Stimulated activated CD4-positive, alpha-beta T cell treated with anti-CD3 and anti-CD28 coated beads, TNF-alpha, amount 100 ng/mL, for 4 hours (primary cell): ENCODE measurements at regions not wholly inside any gene's neighbourhood (a gene's known extent, or its start where the extent isn't known, plus 50 kb on each side); places are given as distances from the start of the nearest gene placed in this dataset.

Experiments
- DNase-seq, 3 experiments: peaks; one replicate each; pipeline ENCODE4 v3.0.0-alpha.2; 2020; ENCODE audit warnings: low read depth in 3 of 3

DNA sequence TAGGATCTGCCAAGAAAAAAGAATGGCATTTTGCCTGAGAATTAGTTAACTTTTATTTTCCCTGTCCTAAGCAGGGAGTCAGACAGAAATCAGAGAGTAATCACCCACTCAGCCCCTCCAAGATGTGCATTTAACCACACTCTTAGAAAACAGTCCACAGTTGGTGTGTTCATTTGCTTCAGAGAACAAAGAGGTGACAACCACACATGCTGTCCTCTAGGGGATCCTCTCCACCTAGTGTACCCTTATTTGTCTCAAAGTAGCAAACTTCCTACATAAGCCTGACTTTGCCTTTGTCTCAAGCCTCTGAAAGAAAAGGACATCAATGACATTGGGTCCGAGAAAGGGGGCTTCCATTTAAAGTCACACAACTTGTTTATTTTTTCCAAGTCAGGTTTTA is 107.0 kb upstream of the RFC3 start:
- no peak for DNase-seq

DNA sequence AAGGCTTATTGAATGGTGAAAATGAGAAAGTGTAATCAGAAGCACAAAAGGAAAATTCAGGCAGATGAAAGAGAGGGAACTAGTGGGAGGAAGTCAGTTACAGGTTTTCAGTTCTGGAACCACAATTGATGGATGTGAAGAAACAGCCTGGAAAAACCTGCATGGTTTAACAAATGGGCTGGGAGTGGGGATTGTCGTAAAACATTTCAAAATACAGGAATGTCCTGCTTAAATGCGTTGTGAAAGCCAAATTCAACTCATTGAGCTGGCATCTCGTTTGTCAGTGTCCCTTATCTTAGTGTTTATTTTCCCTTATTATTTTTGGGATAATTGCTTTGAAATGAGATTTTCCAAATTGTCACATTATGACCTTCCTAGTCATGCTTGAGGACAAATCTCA is 106.5 kb upstream of the RFC3 start:
- no peak for DNase-seq

DNA sequence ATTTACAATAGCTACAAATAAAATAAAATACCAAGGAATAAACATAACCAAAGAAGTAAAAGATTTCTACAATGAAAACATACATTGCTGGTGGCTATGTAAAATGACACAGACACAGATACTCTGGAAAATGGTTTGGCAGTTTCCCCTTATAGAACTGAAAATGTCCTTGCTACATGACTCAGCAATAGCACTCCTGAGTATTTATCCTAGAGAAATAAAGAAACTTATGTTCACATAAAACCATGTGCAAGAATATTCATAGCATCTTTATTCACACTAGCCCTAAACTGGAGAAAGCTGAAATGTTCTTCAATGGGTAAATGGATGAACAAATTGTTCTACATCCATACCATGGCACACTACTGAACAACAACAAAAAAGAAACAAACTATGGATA is 100.2 kb upstream of the RFC3 start:
- DNase-seq, result no peak

DNA sequence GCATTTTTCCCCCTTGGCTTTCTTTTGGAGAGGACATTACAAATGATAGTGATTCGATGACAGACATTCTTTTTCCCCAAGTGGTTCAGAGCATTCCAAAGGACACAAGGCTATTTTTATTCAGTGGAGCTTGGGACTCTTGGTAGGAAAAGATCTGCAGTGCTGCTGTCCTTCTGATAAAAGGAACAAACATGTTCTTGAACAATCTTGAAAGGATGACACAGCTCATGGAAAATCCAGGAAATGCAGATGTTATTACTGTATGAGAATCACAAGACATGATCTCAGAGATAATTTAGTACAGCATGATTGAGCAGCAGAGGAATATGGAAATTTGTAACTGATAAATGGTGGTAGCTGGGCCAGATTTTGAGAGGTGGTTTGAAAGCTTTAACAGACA is 96.2 kb upstream of the RFC3 start:
- DNase-seq, result no peak

DNA sequence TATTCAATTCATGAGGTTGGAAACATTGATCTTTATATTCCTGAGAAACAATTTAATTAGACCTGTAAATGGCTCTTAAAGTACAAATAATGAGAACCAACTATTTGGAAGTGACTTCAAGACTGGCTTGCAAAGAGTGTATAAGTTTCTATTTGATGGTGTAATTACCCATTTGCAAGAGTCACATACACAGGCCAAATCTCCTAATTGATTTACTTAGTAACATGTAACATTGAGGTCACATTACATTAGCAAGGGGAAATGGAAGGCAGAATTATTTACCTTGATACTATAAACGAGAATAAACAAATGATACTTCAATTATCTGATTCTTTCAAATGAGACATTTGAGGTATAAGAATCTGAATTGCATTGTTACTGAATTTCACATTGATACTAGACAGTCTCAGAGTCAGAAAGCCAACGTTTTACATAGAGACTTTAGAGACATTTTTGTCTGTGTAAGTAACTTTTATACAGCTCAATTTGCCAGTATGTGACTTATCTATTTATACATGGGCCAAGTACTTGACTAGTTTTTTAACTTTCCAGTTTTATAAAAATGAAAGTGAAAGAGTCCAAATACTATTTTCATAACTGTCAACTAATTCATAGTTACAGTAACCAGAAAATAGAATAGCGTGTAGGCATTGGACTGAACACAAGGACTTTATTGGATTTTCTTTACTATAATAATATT is 95.6 kb upstream of the RFC3 start:
- DNase-seq, result no peak

DNA sequence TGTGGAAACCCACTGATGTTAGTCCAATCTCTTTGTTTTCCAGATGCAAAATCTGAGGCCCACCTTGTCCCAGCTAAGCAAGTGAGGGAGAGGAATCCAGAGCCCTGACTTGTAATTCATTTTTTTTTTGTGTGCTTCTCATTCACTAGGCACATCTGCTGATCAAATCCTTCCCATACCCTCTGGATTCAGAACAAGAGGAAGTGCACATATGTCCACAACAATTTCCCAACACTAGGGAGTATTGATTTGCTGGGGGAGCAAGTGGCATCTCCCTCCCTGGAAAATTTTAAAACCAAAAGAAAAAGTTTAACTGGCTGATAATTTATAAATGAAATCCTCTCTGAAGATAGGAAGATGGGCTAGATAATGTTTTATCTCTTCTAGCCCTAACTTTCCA is 94.6 kb upstream of the RFC3 start:
- DNase-seq, result no peak

DNA sequence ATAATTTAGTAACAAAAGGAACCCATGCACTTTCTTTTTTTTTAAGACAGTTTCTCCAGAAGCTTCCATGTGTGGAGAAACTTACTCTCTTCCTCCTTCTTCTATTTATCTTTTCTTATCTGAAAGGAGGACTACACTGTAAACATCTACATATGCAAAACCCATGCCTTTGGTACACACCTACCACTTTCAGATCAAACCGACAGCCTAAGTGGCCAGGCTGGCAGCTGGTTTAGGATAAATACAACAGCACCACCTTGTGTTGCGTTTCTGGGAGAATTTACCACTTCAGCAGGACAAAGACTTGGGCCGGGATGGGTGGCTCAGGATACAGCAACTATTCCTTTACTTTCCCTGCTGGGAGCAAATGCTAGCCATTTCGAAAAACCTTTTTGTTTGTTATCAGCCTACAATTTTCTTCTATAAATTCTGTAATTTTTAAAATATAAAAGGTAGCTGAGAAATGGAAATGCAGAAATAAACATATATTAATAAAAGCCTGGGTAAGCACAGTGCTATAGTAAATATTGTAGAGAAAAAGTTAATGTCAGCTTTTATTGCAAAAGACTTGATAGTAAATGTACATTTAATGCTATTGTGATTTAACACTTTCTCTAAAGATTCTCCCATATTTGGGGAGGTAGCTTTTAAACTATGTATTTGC is 94.0 kb upstream of the RFC3 start:
- peak; percentile 5 to 45 (median 20) for DNase-seq

DNA sequence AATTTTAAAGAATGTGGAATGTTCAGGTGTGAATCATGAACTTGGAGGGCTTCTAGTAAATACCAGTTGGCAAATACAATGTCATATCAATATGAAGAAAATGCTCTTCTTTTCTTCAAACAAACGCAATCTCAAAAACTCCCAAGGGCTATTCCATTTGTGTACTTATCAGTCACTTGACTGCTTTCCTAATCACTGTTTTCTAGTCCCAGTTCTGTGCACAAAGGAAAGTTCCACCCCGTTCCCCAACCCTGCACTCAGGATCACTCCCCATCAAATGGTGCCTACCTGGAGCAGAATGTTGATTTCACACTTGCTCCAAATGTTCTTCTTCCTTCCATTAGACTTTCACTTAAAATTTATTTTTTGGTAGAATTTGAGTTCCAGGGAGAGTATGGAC is 92.6 kb upstream of the RFC3 start:
- DNase-seq, result no peak

DNA sequence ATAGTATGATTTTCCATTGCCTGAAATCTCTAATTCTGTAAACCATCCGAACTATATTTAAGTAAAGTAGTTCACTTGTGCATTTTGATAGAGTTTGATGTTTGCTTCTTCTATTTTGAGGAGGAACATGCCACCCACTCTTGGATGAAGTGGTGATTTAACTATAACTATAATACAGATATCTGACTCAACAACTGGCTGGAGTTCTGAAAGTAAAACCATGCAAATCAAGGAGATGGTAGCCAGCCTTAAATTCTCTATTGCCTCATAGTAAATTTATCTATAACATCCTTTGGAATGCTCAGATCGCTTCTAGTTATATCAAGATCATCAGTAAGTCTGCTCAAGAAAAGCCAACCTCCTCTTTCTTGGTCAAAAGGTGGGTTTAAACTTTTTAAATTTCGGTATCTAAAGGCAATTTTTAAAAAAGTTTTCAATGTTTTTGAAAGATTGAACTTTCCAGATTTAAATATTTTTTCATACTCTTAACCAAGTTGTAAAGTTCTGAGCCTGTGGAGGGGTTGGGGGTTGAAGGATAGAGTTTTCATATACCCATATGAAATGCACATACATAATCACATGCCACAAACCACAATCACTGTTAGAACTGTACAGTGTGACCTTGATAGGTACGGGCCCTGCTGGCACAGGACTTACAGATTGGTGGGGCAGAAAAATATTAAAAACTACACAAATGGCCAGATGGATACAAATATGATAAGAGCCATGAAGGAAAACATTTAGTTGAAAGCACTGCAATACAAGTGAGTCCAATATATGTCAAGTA is 90.5 kb upstream of the RFC3 start:
- no peak for DNase-seq

DNA sequence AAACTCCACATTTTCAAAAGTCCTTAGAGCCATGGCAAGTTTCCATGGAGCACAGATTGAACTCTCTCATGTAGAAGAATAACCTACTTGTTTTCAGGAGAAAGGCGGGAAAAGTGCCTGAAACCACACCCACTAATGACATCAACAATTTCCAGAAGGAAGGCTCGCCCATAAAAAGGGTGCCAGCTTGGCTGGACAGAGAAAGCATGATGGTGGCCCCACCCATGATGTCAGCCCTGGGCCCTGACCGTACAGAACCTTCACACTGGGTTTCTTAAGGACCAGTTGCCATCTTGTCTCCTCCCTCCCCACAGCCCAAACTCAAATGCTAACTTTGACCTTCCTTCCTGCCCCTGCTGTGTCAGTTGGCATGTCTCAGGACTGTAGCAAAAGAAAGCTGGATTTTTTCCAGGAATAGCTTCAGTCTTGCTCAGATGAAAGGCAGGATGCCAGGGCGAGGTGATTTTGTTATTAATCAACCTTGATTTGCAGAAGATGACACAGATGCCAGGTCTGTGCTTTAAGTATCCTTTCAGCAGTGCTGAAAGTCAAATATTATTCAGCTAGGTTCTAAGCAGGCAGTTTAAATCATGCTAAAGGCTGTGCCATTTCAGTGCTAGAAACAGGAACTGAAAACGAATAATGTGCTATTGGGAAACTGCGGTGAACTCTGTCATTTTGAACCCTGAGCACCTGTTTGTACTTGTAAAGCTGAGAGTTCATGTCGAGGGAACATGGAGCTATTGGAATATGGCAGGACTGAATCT is 89.5 kb upstream of the RFC3 start:
- no peak for DNase-seq

DNA sequence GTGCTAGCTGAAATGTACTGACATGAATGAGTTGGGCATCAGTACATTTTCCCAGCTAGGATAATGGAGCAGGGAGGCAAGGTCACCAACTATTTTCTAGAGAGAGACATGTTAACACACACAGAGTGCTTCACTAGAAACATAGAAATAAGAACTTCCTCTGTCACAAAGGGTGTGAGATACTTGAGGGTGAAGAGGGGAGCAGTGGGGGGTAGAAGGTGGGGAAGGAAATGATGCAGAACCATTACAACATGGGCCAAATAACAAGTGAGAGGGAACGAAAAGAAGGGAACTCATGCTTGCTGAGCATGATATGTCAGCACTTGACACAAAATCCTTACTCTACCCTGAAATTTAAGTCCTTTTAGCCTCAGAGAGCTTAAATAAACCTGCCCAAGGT is 87.8 kb upstream of the RFC3 start:
- no peak for DNase-seq

DNA sequence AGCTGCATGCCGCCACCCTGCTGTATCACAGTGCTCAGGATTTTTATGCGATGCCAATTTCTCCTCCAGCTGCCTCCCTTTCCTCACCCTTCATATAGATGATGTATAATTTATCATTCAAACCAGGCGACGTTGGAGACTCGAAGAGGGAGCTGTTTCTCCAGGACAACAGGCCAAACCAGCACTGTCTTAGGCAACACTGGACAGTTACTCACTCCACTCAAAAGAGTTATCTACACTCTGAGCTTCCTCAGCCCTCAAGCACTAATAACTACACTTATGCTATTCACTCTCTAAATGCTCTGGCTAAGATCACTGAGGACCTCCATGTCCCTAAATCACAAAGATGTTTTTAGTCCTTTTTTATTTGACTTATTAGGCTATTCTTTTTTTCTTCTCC is 87.3 kb upstream of the RFC3 start:
- no peak for DNase-seq

DNA sequence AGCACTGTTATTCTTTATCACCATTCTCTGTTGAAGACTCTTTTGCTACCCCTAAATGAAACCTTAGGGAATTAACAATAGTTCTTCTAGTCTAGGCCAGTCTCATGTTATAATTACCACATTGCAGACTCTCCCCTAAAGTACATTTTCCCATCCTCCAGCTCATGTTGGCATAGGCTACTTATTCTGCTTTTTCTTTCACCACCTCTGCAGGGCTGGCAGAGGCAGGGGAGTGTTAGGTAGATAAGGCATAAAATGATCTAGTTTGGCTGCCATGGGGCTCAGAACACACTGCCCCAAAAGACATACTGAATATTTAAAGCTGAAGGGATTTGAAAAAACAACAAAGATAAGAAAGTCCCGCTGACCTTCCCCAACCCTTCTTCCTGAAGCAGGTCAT is 82.7 kb upstream of the RFC3 start:
- DNase-seq, result no peak

DNA sequence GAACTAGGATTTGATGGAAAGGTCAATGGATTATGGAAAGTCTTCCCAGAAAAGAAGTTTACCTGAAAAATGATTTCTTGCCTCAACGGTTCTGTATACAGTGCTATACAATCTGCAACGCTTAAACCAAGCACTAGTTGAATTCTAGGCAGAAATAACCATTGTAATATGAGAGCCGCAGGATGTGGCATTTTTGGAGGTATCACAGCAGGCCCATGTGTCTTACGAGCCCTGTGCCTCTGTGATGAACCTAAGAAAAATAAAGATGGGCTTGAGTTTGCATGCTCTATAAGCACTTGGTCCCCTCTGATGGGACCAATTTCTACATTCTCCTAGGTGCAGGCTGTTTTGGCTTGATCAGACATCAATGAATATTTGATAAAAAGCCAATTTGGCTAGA is 78.7 kb upstream of the RFC3 start:
- DNase-seq, result no peak

DNA sequence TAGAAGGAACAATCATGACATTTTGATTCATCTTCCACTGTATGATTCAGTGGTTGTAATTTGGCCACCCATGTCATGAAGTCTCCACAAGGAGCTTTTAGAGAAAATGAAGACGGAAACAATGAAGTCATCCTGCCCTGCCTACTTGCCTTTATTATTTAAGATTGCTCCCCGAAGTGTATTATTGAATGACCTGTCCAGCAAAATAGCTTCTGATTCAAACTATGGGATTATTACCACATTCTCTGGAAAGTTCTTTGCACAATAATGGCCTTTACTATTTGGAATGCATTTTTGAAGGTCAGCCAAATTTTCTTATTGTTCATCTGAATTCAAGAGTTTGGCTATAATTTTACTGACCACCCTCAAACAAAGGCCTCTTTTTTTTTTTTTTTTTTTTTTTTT is 77.8 kb upstream of the RFC3 start:
- DNase-seq, result no peak

DNA sequence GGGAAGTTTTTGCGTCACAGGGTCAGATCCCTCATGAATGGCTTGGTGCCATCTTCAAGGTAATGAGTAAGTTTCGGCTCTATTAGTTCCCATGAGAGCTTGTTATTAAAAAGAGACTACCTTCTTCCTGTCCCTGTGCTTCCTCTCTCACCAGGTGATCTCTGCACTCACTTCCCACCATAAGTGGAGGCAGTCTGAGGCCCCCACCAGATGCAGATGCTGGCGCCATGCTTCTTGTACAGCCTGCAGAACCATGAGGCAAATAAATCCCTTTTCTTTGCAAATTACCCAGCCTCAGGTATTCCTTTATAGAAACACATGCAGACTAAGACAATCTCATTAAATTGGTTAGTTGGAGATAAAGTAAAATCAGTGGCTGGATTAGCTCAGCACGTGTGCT is 75.6 kb upstream of the RFC3 start:
- no peak for DNase-seq

DNA sequence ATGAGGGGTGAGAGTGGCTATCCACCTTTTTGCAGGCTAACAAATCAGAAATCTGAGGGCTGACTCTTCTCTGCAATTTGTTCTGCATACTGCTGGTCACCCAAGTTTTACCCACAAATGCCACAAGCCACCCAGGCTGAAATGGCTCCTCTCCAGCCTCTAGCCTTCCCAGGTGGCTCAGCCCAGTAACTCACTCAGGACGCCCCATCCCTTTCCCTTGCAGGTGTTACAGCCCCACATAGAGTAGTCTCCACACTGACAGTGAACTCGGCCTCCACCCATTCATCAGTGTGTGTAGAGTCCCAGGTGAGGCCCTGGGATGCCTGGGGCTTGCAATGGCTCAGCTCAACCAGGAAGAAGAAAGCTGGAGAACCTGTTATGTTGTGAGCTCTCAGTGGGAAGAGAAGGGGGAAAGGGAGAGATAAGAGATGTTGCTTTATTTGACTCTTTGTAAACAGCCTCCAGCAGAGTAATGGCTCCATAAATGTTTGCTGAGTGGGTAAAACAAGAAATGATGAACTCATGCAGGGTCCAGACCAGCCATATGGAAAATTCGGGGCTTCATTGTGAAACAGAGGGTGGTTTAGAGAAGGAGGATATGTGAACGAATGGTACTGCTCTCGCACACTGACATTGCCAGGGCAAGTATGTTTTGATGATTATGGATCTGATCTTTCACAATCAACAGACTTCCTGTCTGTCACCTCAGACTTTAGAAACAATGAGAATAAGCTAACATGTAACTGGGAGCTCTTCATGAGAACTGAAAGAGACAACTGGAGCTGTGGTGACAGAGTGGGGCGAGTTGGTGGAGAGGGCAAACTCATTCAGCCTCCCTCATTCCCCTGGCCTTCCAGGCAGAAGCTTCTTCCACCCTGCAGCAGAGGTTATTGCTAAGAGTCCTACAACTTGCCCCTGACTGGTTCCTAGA is 74.2 kb upstream of the RFC3 start:
- DNase-seq, result no peak

DNA sequence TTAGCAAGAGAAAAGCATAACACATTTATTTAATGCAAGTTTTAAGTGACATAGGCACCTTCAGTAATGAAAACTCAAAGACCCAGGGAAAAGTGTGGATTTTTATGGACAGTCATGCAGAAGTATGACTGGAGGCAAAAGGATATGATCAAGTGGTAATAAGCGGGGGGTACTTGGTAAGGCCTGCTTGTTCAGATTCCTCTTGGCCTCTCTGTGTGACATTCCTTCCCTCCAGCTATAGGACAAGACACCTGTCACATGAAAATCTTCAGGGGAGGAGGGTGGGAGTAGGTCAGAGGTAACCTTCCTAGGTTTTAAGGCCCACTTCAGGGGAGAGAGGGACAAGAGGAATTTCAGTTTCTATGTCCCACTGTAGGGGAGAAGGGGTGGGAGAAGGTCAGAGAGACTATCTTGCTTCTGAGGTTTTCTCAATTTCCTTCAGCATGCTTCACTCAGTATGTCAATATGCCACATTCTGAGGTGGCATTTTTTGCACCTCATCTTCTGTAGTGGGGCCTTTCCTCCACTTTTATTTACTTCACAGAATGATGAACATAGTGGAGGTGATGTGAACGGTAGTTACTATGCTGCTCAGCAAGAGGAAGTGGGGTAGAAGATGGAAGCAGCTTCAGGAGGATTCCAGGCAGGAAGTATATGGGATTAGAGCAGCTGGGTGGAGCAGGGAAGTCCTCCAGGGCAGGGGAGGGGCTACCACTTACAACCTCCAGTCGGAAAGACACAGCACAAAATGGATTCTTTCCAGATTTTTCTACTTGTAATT is 73.2 kb upstream of the RFC3 start:
- DNase-seq, result no peak

DNA sequence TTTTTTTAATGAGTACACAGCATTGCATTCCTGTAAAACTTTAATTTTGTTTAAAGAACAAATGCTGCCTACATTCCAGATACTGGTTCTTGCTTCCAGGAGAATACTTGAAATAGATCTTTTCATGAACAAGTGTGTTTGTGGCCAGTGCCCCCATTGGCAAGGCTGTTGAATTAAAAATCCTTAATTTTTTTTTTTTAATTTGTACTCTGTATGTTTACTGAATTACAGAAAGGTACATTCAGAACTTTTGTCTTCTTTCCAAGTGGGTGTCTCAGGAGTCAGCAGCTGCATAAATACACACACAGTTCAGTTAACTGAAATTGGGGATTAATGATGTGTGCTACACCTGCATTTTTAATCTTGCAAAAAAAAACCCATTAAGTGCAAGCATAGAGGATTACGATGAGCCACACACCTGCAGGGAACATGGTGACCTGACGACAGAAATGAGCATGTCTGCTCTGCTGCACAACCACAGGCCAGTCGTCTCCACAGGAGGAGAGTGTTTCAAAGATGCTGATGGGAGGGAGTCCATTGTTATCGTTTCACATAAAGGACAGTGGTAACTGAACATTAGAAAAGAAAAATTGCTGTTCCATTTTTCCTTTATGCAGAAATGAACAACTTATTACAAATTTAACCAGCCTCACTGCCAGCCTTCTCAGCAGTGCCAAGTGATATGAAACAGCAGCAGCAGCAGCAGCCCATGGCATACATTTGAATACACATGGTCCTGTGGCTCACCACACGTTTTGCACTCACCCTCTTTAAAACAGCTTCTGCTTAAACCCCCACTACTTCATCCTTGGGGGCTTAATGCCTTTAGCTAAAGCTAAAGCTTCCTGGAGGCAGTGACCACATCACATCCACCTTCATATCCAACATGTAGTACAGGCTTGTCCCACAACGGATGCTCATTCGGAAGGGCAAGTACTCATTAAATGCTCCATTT is 72.3 kb upstream of the RFC3 start:
- no peak for DNase-seq
